ENCODE measurements at regions not wholly inside any gene's neighbourhood (a gene's known extent, or its start where the extent isn't known, plus 50 kb on each side); places are given as distances from the start of the nearest gene placed in this dataset.

- H3K27me3 ChIP-seq (ENCODE audit: control insufficient read depth in 4 of 4, insufficient read depth in 4 of 4, low read length in 3 of 4), result no peaks in the 10 kb centered on the region
- no peak overlapping the region for H3K9ac ChIP-seq (ENCODE audit: low read depth in 1 of 2, low read length in 2 of 2)
- no peaks in the 10 kb centered on the region for H3K4me1 ChIP-seq (ENCODE audit: control insufficient read depth in 4 of 4, insufficient read depth in 4 of 4, low read length in 3 of 4)
- H3K36me3 ChIP-seq (ENCODE audit: control insufficient read depth in 4 of 4, insufficient read depth in 3 of 4, low read depth in 1 of 4, low read length in 3 of 4), result no peaks in the 10 kb centered on the region
- H3K4me3 ChIP-seq (ENCODE audit: low read depth in 1 of 3, low read length in 3 of 3), result no peak overlapping the region
- TF ChIP-seq ZBTB33 (IDR thresholded peaks at IDR 0.05) (no peak), EGR1 (IDR thresholded peaks at IDR 0.05; ENCODE audit: low read depth in 2 of 2) (no peak), RAD21 (IDR thresholded peaks at IDR 0.05) (no peak), SP1 (IDR thresholded peaks at IDR 0.05) (no peak), REST (IDR thresholded peaks at IDR 0.05) (no peak), HNF4A (conservative IDR thresholded peaks at IDR 0.05) (no peak), CTCF (IDR thresholded peaks at IDR 0.05; ENCODE audit: low read depth, low read length, missing input control) (no peak), ATF3 (IDR thresholded peaks at IDR 0.05) (no peak), TAF1 (conservative IDR thresholded peaks at IDR 0.05) (no peak), GABPA (IDR thresholded peaks at IDR 0.05 in 1 of 2, conservative IDR thresholded peaks at IDR 0.05 in 1 of 2) (no peak), RXRA (IDR thresholded peaks at IDR 0.05) (no peak), FOXA1 (IDR thresholded peaks at IDR 0.05) (no peak), JUND (IDR thresholded peaks at IDR 0.05) (no peak)
- DNase-seq (ENCODE audit: low spot score), result no peak
- H3K27ac ChIP-seq (ENCODE audit: low read depth in 1 of 2, low read length in 2 of 2), result no peak overlapping the region
- WGBS, result 92% methylated on average over 1 of the region's 1 CpG
- no peaks in the 10 kb centered on the region for H3K9me3 ChIP-seq (ENCODE audit: control insufficient read depth in 4 of 4, low read length in 3 of 4)
Measured at GRCh38 chr2:37795456-37795855, 124.0 kb upstream of the CDC42EP3 start.

- no peak for DNase-seq (ENCODE audit: low spot score)
- H3K27ac ChIP-seq (ENCODE audit: low read depth in 1 of 2, low read length in 2 of 2), result no peak overlapping the region
- 78% methylated on average over 2 of the region's 2 CpGs for WGBS
Measured at GRCh38 chr2:37795938-37796337, 124.5 kb upstream of the CDC42EP3 start.

More at GRCh38 chr2:37795938-37796337, 124.5 kb upstream of the CDC42EP3 start:
- no peaks in the 10 kb centered on the region for H3K27me3 ChIP-seq (ENCODE audit: control insufficient read depth in 4 of 4, insufficient read depth in 4 of 4, low read length in 3 of 4)
- TF ChIP-seq TAF1 (conservative IDR thresholded peaks at IDR 0.05), result no peak
- no peak for TF ChIP-seq REST (IDR thresholded peaks at IDR 0.05)
- TF ChIP-seq RXRA (IDR thresholded peaks at IDR 0.05), result no peak
- TF ChIP-seq RAD21 (IDR thresholded peaks at IDR 0.05), result no peak
- no peak for TF ChIP-seq HNF4A (conservative IDR thresholded peaks at IDR 0.05)
- no peak for TF ChIP-seq SP1 (IDR thresholded peaks at IDR 0.05)
- TF ChIP-seq NR2F2 (IDR thresholded peaks at IDR 0.05), result no peak
- no peak for TF ChIP-seq FOXA1 (IDR thresholded peaks at IDR 0.05)
- TF ChIP-seq HNF4G (IDR thresholded peaks at IDR 0.05), result no peak
- H3K36me3 ChIP-seq (ENCODE audit: control insufficient read depth in 4 of 4, insufficient read depth in 3 of 4, low read depth in 1 of 4, low read length in 3 of 4), result no peaks in the 10 kb centered on the region
- no peak overlapping the region for H3K9ac ChIP-seq (ENCODE audit: low read depth in 1 of 2, low read length in 2 of 2)
- H3K4me1 ChIP-seq (ENCODE audit: control insufficient read depth in 4 of 4, insufficient read depth in 4 of 4, low read length in 3 of 4), result no peaks in the 10 kb centered on the region
- H3K9me3 ChIP-seq (ENCODE audit: control insufficient read depth in 4 of 4, low read length in 3 of 4), result no peaks in the 10 kb centered on the region
- H3K4me3 ChIP-seq (ENCODE audit: low read depth in 1 of 3, low read length in 3 of 3), result no peak overlapping the region
